IPS-20b (cell line): ENCODE measurements at regions not wholly inside any gene's neighbourhood (a gene's known extent, or its start where the extent isn't known, plus 50 kb on each side); places are given as distances from the start of the nearest gene placed in this dataset.

Source experiments
- H3K27ac ChIP-seq: one replicate; pipeline ENCODE4 v1.5.1; 2013; ENCODE audit warnings: low read length
- H3K27me3 ChIP-seq: 2 replicates; pipeline ENCODE4 v1.6.1; 2013; ENCODE audit warnings: mild to moderate bottlenecking, low read length, inconsistent platforms; ENCODE audit not compliant: insufficient read depth
- H3K36me3 ChIP-seq: 2 replicates; pipeline ENCODE4 v1.6.1; 2013; ENCODE audit warnings: low read depth, mild to moderate bottlenecking, inconsistent platforms, low read length, moderate library complexity; ENCODE audit not compliant: insufficient read depth
- H3K4me1 ChIP-seq: 2 replicates; pipeline ENCODE4 v1.6.1; 2013; ENCODE audit warnings: mild to moderate bottlenecking, control low read depth, inconsistent platforms, low read length, moderate library complexity; ENCODE audit not compliant: insufficient read depth
- H3K4me3 ChIP-seq: 2 replicates; pipeline ENCODE4 v1.5.1; 2013; ENCODE audit warnings: mild to moderate bottlenecking, low read length, inconsistent platforms
- H3K9ac ChIP-seq: 2 replicates; pipeline ENCODE4 v1.6.1; 2013; ENCODE audit warnings: low read depth, mild to moderate bottlenecking, inconsistent platforms, low read length, moderate library complexity
- H3K9me3 ChIP-seq: 2 replicates; pipeline ENCODE4 v1.6.1; 2013; ENCODE audit warnings: mild to moderate bottlenecking, low read depth, low read length, inconsistent platforms; ENCODE audit not compliant: insufficient read depth

DNA sequence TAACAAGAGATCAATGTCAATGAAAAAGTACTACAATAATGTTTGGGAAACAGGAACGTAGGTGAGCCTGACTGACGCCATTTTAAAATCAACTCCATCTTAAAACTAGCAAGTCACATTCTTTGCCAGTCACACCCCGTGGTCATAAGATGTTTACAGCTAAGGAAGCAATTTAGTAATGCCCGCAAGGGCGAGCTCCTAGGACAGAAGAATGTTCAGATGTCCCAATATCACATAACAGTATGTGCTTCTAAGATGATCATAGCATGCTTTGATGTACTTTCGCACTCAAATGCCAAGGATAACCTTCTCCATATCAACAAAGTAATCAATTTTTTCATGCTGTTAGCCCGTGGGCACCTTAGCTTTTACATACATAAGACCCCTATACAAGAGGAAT is 113.8 kb upstream of the EGFR start:
- Histone ChIP-seq H3K4me3 (no peak overlapping the region), H3K36me3 (no peaks in the 10 kb centered on the region), H3K27ac (no peak overlapping the region), H3K9me3 (no peaks in the 10 kb centered on the region), H3K9ac (no peak overlapping the region), H3K27me3 (no peaks in the 10 kb centered on the region), H3K4me1 (no peaks in the 10 kb centered on the region)

DNA sequence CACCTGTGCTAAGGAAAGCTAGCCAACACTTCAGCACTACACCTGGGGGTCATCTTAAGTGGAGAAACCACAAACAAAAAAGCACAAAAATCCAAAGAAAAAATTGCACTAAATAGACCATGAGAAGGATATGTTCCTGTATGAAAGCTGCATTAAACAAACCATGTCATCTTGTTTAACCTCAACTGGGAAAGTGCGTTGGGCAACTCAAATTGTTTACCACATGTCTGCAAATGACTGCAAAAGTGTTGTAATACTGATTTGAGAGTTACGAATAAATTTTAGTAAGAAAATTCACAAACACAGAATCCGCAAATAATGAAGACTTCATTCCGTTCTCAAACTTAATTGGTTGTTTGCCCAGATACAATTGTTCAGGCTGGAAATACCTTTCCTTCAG is 111.9 kb upstream of the EGFR start:
- Histone ChIP-seq H3K4me3 (no peak overlapping the region), H3K36me3 (no peaks in the 10 kb centered on the region), H3K27me3 (no peaks in the 10 kb centered on the region), H3K4me1 (no peaks in the 10 kb centered on the region), H3K27ac (no peak overlapping the region), H3K9ac (no peak overlapping the region), H3K9me3 (no peaks in the 10 kb centered on the region)

DNA sequence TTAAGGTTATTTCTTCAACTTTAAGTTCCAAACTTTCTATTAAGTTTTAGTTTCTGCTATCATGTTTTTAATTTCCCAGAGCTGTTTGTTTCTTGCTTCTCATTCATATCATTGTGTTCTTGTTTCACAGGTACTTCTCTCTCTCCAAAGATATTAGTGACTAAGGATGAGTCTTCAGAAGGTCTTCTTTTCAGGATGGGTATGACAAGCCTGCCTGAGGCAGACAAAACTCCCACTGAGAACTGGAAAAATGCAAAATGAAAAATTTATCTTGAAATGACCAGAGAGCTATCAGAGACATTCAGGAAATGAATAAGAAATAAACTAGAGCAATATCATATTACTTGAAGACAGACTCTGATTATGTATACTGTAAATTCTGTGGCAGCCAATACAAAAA is 110.8 kb upstream of the EGFR start:
- H3K4me3 ChIP-seq = no peak overlapping the region
- no peaks in the 10 kb centered on the region for H3K27me3 ChIP-seq
- H3K36me3 ChIP-seq = no peaks in the 10 kb centered on the region
- no peaks in the 10 kb centered on the region for H3K9me3 ChIP-seq
- no peak overlapping the region for H3K9ac ChIP-seq
- no peaks in the 10 kb centered on the region for H3K4me1 ChIP-seq
- H3K27ac ChIP-seq = no peak overlapping the region

- H3K9ac ChIP-seq = no peak overlapping the region
- H3K36me3 ChIP-seq = no peaks in the 10 kb centered on the region
- H3K4me3 ChIP-seq = no peak overlapping the region
- H3K9me3 ChIP-seq = no peaks in the 10 kb centered on the region
- no peaks in the 10 kb centered on the region for H3K27me3 ChIP-seq
- H3K27ac ChIP-seq = no peak overlapping the region
- no peaks in the 10 kb centered on the region for H3K4me1 ChIP-seq
These were observed 109.9 kb upstream of the EGFR start for GRCh38 chr7:54908760-54909438.

GRCh38 chr7:54915870-54916598 is 102.8 kb upstream of the EGFR start:
- no peaks in the 10 kb centered on the region for H3K27me3 ChIP-seq
- no peaks in the 10 kb centered on the region for H3K36me3 ChIP-seq
- H3K27ac ChIP-seq = no peak overlapping the region
- H3K9me3 ChIP-seq = no peaks in the 10 kb centered on the region
- H3K4me3 ChIP-seq = no peak overlapping the region
- H3K9ac ChIP-seq = no peak overlapping the region
- H3K4me1 ChIP-seq = no peaks in the 10 kb centered on the region

DNA sequence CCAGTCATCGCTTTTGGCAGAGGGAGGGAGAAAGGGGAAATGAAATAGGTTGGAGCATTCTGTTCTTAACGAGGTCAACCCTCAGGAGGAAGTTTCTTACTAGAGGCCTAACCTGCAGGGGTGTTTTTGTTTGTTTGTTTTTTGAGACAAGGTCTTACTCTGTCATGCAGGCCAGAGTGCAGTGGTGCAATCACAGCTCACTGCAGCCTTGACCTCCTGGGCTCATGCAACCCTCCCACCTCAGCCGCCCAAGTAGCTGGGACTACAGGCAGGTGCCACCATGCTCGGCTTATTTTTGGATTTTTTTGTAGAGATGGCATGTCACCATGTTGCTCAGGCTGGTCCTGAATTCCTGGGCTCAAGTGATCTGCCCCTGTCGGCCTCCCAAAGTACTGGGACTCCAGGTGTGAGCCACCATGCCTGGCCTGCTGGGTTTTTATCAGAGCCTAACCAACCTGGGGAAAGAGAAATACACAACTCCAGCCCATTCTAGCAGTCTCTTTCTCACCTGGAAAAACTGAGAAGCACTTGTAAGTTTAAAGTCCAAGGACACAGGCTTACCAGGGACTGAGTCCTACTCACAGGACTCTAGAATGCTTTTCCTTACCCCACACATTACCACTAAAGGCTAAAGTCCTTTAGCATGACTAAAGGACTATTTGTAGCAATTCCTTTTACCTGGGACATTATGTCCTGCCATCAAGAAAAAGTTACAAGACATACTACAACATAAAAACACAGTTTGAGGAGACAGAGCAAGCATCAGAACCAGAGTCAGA is 101.0 kb upstream of the EGFR start:
- Histone ChIP-seq H3K4me3 (no peak overlapping the region), H3K27ac (no peak overlapping the region), H3K4me1 (no peaks in the 10 kb centered on the region), H3K9me3 (no peaks in the 10 kb centered on the region), H3K36me3 (no peaks in the 10 kb centered on the region), H3K9ac (no peak overlapping the region), H3K27me3 (no peaks in the 10 kb centered on the region)

DNA sequence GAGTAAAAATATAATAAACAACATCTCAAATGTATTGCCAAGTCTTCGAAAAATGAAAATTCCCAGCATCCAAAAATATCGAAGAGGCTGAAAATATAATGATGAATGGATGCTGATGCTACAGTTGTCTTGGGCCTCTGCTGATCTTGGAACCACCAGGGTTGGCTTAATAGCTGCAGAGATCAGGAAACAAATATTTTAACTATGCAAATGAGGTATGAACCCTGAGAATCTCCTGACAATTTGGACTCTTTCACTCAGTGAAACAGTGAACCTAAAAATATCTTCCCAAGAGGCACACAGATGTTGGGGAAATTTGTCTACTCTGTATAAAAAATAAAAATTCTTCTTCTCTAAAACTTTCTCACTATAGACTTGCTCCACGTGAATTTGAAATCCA is 97.7 kb upstream of the EGFR start:
- H3K36me3 ChIP-seq = no peaks in the 10 kb centered on the region

DNA sequence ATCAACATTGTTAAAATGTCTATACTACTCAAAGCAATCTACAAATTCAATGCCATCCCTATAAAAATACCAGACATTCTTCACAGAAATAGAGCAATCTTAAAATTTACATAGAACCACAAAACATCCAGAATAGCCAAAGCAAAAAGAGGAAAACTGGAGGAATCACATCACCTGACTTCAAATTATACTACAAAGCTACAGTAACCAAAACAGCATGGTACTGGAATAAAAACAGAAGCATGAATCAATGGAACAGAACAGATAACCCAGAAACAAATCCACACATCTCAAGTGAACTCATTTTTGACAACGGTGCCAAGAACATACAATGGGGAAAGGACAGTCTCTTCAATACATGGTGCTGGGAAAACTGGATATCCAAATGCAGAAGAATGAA is 87.3 kb upstream of the EGFR start:
- Histone ChIP-seq H3K4me1 (peaks cover 4% of the 10 kb centered on the region; the same call in 1 of the 2 replicates), H3K4me3 (no peak overlapping the region), H3K27me3 (peaks cover 22% of the 10 kb centered on the region), H3K36me3 (no peaks in the 10 kb centered on the region), H3K9ac (no peak overlapping the region), H3K27ac (no peak overlapping the region), H3K9me3 (no peaks in the 10 kb centered on the region)

More for the DNA sequence above, 97.7 kb upstream of the EGFR start:
- Histone ChIP-seq H3K9me3 (no peaks in the 10 kb centered on the region), H3K4me1 (no peaks in the 10 kb centered on the region), H3K27me3 (no peaks in the 10 kb centered on the region), H3K4me3 (no peak overlapping the region), H3K27ac (no peak overlapping the region), H3K9ac (no peak overlapping the region)

GRCh38 chr7:54932818-54933543 is 85.8 kb upstream of the EGFR start:
- Histone ChIP-seq H3K27me3 (peaks cover 22% of the 10 kb centered on the region), H3K4me3 (peak overlapping the region; percentile 73), H3K9me3 (no peaks in the 10 kb centered on the region), H3K27ac (no peak overlapping the region), H3K36me3 (no peaks in the 10 kb centered on the region), H3K4me1 (peaks cover 4% of the 10 kb centered on the region; the same call in 1 of the 2 replicates), H3K9ac (peak overlapping the region; percentile 56)

DNA sequence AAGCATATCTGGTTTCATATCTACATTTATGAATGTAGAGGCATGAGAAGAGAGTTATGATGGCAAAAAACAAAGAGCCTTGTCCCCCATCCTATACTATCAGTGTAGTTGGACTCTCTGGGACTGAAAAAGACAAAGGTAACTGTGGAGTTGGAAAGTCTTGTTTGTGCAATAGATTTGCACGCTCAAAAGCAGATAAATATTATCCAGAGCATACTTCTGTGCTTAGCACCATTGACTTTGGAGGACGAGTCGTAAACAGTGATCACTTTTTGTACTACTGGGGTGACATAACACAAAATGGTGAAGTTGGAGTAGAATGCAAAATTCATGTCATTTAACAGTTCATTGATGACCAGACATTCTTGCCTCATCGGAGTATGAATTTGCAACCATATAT is 85.2 kb upstream of the EGFR start:
- no peak overlapping the region for H3K27ac ChIP-seq
- H3K9ac ChIP-seq = peak overlapping the region; percentile 56
- peak overlapping the region; percentile 73 for H3K4me3 ChIP-seq
- H3K27me3 ChIP-seq = peaks cover 22% of the 10 kb centered on the region
- H3K4me1 ChIP-seq = peaks cover 4% of the 10 kb centered on the region; the same call in 1 of the 2 replicates
- no peaks in the 10 kb centered on the region for H3K36me3 ChIP-seq
- H3K9me3 ChIP-seq = no peaks in the 10 kb centered on the region

DNA sequence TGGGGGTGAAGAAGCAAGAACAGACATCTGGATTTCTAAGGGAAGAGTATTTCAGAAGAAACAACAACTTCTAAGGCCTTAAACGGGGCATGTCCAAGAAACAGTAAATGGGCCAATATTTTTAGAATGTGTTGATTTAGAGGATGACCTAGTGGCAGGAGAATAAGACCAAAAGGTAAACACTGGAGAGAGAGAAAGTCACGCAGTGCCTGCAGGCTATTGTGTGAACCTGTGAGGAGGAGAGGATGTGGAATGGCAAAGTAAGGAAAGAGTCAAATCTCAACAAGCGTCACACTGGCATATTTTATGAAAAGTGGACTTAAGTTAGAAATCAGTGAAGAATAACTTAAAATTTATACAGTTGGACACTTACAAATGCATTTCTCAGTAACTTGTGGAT is 78.1 kb upstream of the EGFR start:
- no peaks in the 10 kb centered on the region for H3K9me3 ChIP-seq
- H3K27ac ChIP-seq = no peak overlapping the region

More for the DNA sequence above, 78.1 kb upstream of the EGFR start:
- Histone ChIP-seq H3K4me1 (no peaks in the 10 kb centered on the region), H3K27me3 (0 out of 2 replicates have a peak, but pooled peaks cover 1% of the 10 kb centered on the region), H3K9ac (no peak overlapping the region), H3K4me3 (no peak overlapping the region), H3K36me3 (no peaks in the 10 kb centered on the region)
